GM18517 (cell line): ENCODE measurements at regions not wholly inside any gene's neighbourhood (a gene's known extent, or its start where the extent isn't known, plus 50 kb on each side); places are given as distances from the start of the nearest gene placed in this dataset.

Experiments used
- ATAC-seq: cut with Tn5 transposase; IDR thresholded peaks from one replicate; pipeline ENCODE4 v1.9.1; 2021; ENCODE audit warnings: mild to moderate bottlenecking, moderate library complexity; ENCODE audit not compliant: unreplicated experiment

DNA sequence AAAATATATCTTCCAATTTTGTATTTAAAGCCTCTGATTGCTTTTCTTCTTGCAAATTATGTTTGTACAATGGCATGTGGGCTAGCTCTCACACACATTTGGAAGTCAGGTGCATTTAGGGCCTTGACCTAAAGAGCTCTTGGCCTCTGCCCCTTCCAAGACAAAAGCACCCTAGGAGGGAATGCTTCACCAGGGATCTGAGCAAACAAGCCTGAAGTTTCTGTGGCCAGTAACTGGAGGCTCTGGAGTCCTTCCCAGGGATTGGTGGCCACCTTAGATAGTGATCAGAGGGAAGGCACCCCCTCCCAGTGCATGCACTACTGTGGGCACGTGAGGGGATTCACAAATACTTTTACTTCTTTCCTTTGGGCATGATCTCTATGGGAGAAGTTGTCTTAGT, 60.3 kb upstream of the DIPK2B start:
- no peak for ATAC-seq

DNA sequence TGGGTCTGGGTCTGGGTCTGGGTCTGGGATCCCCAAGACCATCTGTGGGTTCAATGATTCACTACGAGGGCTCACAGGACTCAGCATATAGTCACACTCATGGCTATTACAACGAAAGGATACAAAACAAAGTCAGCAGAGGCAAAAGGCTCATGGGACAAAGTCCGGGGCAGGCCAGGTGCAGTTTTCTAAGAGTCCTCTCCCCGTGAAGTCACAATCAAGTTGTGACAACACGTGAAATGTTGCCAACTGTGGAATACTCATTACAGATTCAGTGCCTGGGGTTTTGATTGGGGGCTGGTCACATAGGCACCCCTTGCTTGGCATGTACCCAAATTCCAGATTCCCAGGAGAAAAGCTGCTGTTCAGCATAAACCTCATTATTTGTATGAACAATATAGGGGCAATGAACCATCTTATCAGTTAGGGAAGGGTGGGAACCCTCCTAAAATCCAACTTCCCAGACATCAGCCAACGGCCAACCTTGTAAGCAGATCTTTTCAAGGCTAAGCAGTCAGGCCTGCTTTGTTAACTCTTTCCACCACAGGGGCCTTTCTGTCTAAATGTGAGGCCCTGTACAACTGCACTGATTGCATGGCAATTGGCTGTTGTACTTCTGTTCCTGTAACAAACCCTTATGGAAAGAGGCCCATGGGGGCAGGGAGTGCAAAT, 58.2 kb upstream of the DIPK2B start:
- ATAC-seq: no peak
